Colonic mucosa (tissue), 4 donors: ENCODE measurements at regions not wholly inside any gene's neighbourhood (a gene's known extent, or its start where the extent isn't known, plus 50 kb on each side); places are given as distances from the start of the nearest gene placed in this dataset.

ENCODE experiments used
- DNase-seq: peaks from one replicate; pipeline ENCODE4 v3.0.0-alpha.2; 2020
- H3K27ac ChIP-seq: fragments of 200-600 bp; one replicate; pipeline ENCODE4 v1.8.0; 2021
- H3K27me3 ChIP-seq: fragments of 200-600 bp; one replicate; pipeline ENCODE4 v1.8.0; 2021
- H3K36me3 ChIP-seq: fragments of 200-600 bp; one replicate; pipeline ENCODE4 v1.8.0; 2021
- H3K4me1 ChIP-seq: fragments of 200-600 bp; one replicate; pipeline ENCODE4 v1.8.0; 2021; ENCODE audit warnings: mild to moderate bottlenecking
- H3K4me3 ChIP-seq: fragments of 200-600 bp; one replicate; pipeline ENCODE4 v1.8.0; 2021
- H3K9ac ChIP-seq, 2 donors: one replicate each; pipeline ENCODE4 v1.7.0; 2013; ENCODE audit warnings: control low read depth in 2 of 2, low read depth in 2 of 2, low read length in 2 of 2
- H3K9me3 ChIP-seq: fragments of 200-600 bp; one replicate; pipeline ENCODE4 v1.8.0; 2021
- intact Hi-C: fragments of 100-400 bp; cut with DNase I; formaldehyde crosslinking; loops from one replicate; pipeline ENCODE4 v1.14.1; 2022
- TF ChIP-seq, protein P1 (sequence below): fragments of 200-600 bp; IDR thresholded peaks from one replicate; pipeline ENCODE4 v1.8.0; 2022; ENCODE audit warnings: antibody characterized with exemption, mild to moderate bottlenecking
- donor health status: healthy.
- donor health status: DM: no; HTN: no; CAD: no.
- donor health status: DM: no; HTN: no; CAD: no.

DNA sequence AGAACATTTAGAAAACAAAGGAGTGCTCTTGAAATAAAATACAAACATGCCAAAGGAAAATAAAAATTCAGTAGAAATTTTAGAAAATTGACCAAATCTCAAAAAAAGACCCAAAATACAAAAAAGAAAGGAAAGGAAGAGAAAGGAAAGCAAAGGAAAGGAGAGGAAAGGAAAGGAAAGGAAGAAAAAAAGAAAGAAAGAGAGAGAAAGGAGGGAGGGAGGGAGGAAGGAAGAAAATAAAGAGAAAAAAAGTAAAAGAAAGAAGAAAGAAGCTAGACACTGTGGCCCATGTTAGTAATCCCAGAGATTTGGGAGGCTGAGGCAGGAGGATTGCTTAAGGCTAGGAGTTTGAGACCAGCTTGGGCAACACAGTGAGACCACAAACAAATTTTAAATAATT lies 500.1 kb upstream of the VRK2 start:
- Histone ChIP-seq H3K27me3 (no peaks in the 10 kb centered on the region), H3K27ac (no peak overlapping the region), H3K9ac (no peak overlapping the region), H3K4me1 (no peaks in the 10 kb centered on the region), H3K9me3 (no peaks in the 10 kb centered on the region), H3K4me3 (no peak overlapping the region), H3K36me3 (no peaks in the 10 kb centered on the region)
- DNase-seq: no peak
- TF ChIP-seq, protein P1, sequence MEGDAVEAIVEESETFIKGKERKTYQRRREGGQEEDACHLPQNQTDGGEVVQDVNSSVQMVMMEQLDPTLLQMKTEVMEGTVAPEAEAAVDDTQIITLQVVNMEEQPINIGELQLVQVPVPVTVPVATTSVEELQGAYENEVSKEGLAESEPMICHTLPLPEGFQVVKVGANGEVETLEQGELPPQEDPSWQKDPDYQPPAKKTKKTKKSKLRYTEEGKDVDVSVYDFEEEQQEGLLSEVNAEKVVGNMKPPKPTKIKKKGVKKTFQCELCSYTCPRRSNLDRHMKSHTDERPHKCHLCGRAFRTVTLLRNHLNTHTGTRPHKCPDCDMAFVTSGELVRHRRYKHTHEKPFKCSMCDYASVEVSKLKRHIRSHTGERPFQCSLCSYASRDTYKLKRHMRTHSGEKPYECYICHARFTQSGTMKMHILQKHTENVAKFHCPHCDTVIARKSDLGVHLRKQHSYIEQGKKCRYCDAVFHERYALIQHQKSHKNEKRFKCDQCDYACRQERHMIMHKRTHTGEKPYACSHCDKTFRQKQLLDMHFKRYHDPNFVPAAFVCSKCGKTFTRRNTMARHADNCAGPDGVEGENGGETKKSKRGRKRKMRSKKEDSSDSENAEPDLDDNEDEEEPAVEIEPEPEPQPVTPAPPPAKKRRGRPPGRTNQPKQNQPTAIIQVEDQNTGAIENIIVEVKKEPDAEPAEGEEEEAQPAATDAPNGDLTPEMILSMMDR: no peak
- intact Hi-C loops: no loop called here

DNA sequence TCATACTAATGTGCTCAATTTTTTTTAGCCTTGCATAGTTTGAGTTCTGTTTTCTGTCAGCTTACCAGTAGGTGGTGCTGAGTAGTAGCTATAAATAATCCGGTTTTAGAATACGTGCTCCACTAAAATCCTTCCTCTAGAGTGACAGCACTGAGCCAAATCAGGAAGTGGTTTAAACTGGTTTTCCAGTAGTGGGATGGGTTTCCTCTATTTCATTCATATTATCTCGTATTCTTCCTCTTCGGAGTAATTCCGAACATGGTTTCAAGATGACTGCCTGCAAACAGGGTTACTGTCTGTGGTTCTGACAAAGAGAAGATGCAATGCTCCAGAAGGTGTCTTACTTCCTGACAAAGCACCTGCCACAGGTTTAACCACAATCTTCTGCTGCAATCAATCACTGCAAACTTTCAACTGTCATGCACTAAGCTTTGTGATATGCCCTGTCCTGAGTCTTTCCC lies 496.9 kb upstream of the VRK2 start:
- H3K27ac ChIP-seq: no peak overlapping the region
- no peak for DNase-seq
- TF ChIP-seq, protein P1: no peak
- H3K27me3 ChIP-seq: no peaks in the 10 kb centered on the region
- no peaks in the 10 kb centered on the region for H3K36me3 ChIP-seq
- H3K4me3 ChIP-seq: no peak overlapping the region
- intact Hi-C loops: no loop called here
- no peaks in the 10 kb centered on the region for H3K9me3 ChIP-seq
- no peaks in the 10 kb centered on the region for H3K4me1 ChIP-seq
- no peak overlapping the region for H3K9ac ChIP-seq

DNA sequence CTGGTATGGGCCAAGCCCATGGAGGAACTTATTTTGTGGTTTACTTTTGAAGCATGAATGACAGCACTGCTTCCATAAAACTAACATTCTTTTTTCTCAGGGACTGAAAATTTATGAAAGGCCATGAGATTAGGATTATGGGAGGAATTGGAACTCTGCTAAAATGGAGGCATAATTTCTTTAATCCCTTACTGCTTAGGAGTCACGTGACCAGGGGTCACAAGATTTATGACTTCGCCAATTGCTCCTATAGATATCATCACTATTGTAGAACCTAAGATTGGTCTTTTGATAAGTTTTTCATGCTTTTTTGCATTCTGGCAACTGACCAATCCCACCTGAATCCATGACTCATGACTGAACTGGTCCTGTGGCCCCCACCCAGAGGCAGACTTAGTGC lies 495.7 kb upstream of the VRK2 start:
- Histone ChIP-seq H3K4me1 (no peaks in the 10 kb centered on the region), H3K27me3 (no peaks in the 10 kb centered on the region), H3K9me3 (no peaks in the 10 kb centered on the region), H3K9ac (no peak overlapping the region), H3K27ac (no peak overlapping the region), H3K36me3 (no peaks in the 10 kb centered on the region), H3K4me3 (no peak overlapping the region)
- intact Hi-C loops: no loop called here
- DNase-seq: no peak
- TF ChIP-seq, protein P1: no peak

DNA sequence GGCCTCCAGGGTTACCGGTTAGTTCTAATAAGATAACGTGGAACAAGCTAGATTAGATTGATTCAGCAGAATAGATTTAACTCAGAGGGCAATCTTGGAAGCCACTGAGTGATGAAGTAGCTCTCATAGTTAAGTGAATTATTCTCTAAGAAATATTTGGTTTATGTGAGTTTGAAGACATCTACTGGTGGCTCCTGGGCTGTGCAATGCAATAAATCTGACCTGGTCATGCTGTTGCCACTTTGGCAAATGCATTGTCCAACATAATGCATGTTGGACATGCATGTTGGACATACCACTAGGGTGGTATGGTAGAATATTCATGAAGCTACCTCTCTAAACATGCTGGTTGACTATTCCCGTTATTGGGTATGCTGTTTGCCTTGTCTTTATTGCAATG lies 493.7 kb upstream of the VRK2 start:
- TF ChIP-seq, protein P1: no peak
- Histone ChIP-seq H3K4me3 (no peak overlapping the region), H3K9ac (no peak overlapping the region), H3K4me1 (no peaks in the 10 kb centered on the region), H3K27me3 (no peaks in the 10 kb centered on the region), H3K27ac (no peak overlapping the region), H3K9me3 (no peaks in the 10 kb centered on the region), H3K36me3 (no peaks in the 10 kb centered on the region)
- no peak for DNase-seq
- intact Hi-C loops: no loop called here

DNA sequence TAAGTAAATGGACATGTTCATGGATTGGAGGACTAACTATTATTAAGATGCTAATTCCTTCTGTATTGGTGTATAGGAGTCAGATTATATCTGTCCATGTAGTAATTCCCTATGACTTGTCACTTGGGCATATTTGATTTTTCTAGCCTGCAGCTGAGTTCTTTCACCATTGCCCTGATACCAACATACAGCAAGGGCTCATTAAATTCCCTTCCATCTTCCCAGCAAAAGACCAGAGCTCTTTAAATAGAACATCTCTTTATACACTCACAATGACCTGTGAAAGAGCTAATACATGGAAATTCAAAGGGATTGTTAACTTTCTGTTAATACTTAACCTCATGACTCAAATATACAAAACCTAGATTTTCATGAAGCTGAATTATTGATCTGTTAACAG lies 492.3 kb upstream of the VRK2 start:
- intact Hi-C loops: no loop called here

More for the DNA sequence above, 492.3 kb upstream of the VRK2 start:
- Histone ChIP-seq H3K27ac (no peak overlapping the region), H3K9ac (no peak overlapping the region), H3K36me3 (no peaks in the 10 kb centered on the region), H3K27me3 (no peaks in the 10 kb centered on the region), H3K9me3 (no peaks in the 10 kb centered on the region), H3K4me3 (no peak overlapping the region), H3K4me1 (no peaks in the 10 kb centered on the region)
- TF ChIP-seq, protein P1: no peak
- DNase-seq: no peak
